Fibroblast of lung (primary cell): ENCODE measurements at regions not wholly inside any gene's neighbourhood (a gene's known extent, or its start where the extent isn't known, plus 50 kb on each side); places are given as distances from the start of the nearest gene placed in this dataset.

Experiments
- DNase-seq, 2 donors: peaks; one replicate each; pipeline versions ENCODE4 v3.0.0 to v3.0.0-alpha.2; 2010; ENCODE audit warnings: low read depth in 2 of 2
- H2AFZ ChIP-seq: 2 replicates; pipeline ENCODE4 v1.5.1; 2012; ENCODE audit warnings: low read length, control low read depth, inconsistent platforms
- H3K27ac ChIP-seq: 2 replicates; pipeline ENCODE4 v1.5.1; 2011; ENCODE audit warnings: low read length, control low read depth; ENCODE audit not compliant: insufficient read depth
- H3K27me3 ChIP-seq: 2 replicates; pipeline ENCODE4 v1.5.1; 2011; ENCODE audit warnings: mild to moderate bottlenecking, low read length; ENCODE audit not compliant: control insufficient read depth, insufficient read depth
- H3K36me3 ChIP-seq: 2 replicates; pipeline ENCODE4 v1.5.1; 2011; ENCODE audit warnings: low read length; ENCODE audit not compliant: control insufficient read depth, insufficient read depth
- H3K4me1 ChIP-seq: 2 replicates; pipeline ENCODE4 v1.5.1; 2011; ENCODE audit warnings: low read length; ENCODE audit not compliant: control insufficient read depth, insufficient read depth; ENCODE audit errors: extremely low read depth
- H3K4me2 ChIP-seq: 2 replicates; pipeline ENCODE4 v1.5.1; 2011; ENCODE audit warnings: low read length, control low read depth; ENCODE audit not compliant: insufficient read depth; ENCODE audit errors: extremely low read depth
- H3K4me3 ChIP-seq, 4 experiments: fragments of 200-600 bp in 1 of 4; sonication (generic) in 1 of 4; replicated peaks in 1 of 4; 2 replicates each; pipeline ENCODE4 v1.5.1; 2011 to 2016; ENCODE audit warnings: low read length in 4 of 4, low read depth in 3 of 4, mild to moderate bottlenecking in 3 of 4, control low read depth in 2 of 4, inconsistent platforms in 1 of 4, mixed read lengths in 1 of 4; ENCODE audit not compliant: insufficient read depth in 1 of 4; ENCODE audit errors: control extremely low read depth in 1 of 4
- H3K79me2 ChIP-seq: 2 replicates; pipeline ENCODE4 v1.5.1; 2012; ENCODE audit warnings: mild to moderate bottlenecking, low read length, inconsistent platforms; ENCODE audit not compliant: control insufficient read depth, insufficient read depth
- H3K9ac ChIP-seq: 2 replicates; pipeline ENCODE4 v1.5.1; 2011; ENCODE audit warnings: mild to moderate bottlenecking, low read length, control low read depth; ENCODE audit not compliant: insufficient read depth
- H3K9me3 ChIP-seq: 2 replicates; pipeline ENCODE4 v1.5.1; 2012; ENCODE audit warnings: low read depth, low read length; ENCODE audit not compliant: control insufficient read depth, insufficient read depth
- H4K20me1 ChIP-seq: 2 replicates; pipeline ENCODE4 v1.5.1; 2011; ENCODE audit warnings: low read length; ENCODE audit not compliant: control insufficient read depth, insufficient read depth; ENCODE audit errors: extremely low read depth
- EZH2 ChIP-seq: IDR thresholded peaks from 2 replicates; pipeline ENCODE4 v1.5.1; 2012; ENCODE audit warnings: low read length, control low read depth, mild to moderate bottlenecking; ENCODE audit errors: missing control alignments
- TF ChIP-seq, protein P1 (sequence below), 2 donors: IDR thresholded peaks in 1 of 2; conservative IDR thresholded peaks in 1 of 2; 1 replicate in 1 of 2; 2 replicates in 1 of 2; pipeline ENCODE4 v1.5.1; 2011 to 2012; ENCODE audit warnings: low read length in 2 of 2, control low read depth in 1 of 2, inconsistent platforms in 1 of 2, low read depth in 1 of 2, mild to moderate bottlenecking in 1 of 2

DNA sequence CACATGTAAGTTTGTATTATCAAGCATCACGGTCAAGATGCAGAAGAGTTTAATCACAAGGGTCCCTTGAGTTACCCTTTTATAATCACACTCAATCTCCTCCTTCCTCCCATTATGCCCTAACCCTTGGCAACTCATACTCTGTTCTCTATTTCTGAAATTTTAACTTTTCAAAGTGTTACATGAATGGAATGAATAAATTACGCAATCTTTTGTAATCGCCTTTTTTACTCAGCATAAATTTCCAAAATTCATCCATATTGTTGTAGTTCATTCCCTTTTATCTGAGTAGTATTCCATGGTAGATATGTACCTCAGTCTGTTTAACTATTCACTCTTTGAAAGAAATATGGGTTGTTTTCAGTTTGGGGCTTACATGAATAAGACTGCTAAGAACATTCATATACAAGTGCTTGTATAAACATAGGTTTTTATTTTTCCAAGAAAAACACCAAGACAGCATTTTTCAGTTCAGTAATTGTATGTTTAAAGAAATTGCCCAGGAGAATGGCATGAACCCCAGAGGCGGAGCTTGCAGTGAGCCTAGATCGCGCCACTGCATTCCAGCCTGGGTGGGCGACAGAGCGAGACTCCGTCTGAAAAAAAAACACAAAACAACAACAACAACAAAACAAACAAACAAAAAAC is 430.9 kb upstream of the KCNH7 start:
- Histone ChIP-seq H3K4me1 (no peaks in the 10 kb centered on the region), H3K27ac (no peak overlapping the region), H2AFZ (no peak overlapping the region), H3K4me2 (no peak overlapping the region), H3K36me3 (no peaks in the 10 kb centered on the region), H4K20me1 (no peaks in the 10 kb centered on the region), H3K9ac (no peak overlapping the region), H3K79me2 (no peaks in the 10 kb centered on the region), H3K4me3 (no peak overlapping the region), H3K27me3 (no peaks in the 10 kb centered on the region), H3K9me3 (no peaks in the 10 kb centered on the region)
- no peak for DNase-seq
- no peak for TF ChIP-seq EZH2
- TF ChIP-seq, protein P1, sequence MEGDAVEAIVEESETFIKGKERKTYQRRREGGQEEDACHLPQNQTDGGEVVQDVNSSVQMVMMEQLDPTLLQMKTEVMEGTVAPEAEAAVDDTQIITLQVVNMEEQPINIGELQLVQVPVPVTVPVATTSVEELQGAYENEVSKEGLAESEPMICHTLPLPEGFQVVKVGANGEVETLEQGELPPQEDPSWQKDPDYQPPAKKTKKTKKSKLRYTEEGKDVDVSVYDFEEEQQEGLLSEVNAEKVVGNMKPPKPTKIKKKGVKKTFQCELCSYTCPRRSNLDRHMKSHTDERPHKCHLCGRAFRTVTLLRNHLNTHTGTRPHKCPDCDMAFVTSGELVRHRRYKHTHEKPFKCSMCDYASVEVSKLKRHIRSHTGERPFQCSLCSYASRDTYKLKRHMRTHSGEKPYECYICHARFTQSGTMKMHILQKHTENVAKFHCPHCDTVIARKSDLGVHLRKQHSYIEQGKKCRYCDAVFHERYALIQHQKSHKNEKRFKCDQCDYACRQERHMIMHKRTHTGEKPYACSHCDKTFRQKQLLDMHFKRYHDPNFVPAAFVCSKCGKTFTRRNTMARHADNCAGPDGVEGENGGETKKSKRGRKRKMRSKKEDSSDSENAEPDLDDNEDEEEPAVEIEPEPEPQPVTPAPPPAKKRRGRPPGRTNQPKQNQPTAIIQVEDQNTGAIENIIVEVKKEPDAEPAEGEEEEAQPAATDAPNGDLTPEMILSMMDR (conservative IDR thresholded peaks at IDR 0.05 in 1 of 2, IDR thresholded peaks at IDR 0.05 in 1 of 2; ENCODE audit: low read depth in 1 of 2, low read length in 2 of 2), result no peak

GRCh38 chr2:163266772-163267171 is 428.2 kb upstream of the KCNH7 start:
- H4K20me1 ChIP-seq, result no peaks in the 10 kb centered on the region
- no peaks in the 10 kb centered on the region for H3K9me3 ChIP-seq
- no peak overlapping the region for H3K9ac ChIP-seq
- H3K27me3 ChIP-seq, result no peaks in the 10 kb centered on the region
- TF ChIP-seq, protein P1 (conservative IDR thresholded peaks at IDR 0.05 in 1 of 2, IDR thresholded peaks at IDR 0.05 in 1 of 2; ENCODE audit: low read depth in 1 of 2, low read length in 2 of 2), result no peak
- no peak for TF ChIP-seq EZH2
- DNase-seq, result peak; percentile 66 to 98
- no peaks in the 10 kb centered on the region for H3K36me3 ChIP-seq
- no peak overlapping the region for H3K4me2 ChIP-seq
- H3K27ac ChIP-seq, result no peak overlapping the region
- H3K79me2 ChIP-seq, result no peaks in the 10 kb centered on the region
- H3K4me1 ChIP-seq, result no peaks in the 10 kb centered on the region
- H3K4me3 ChIP-seq, result no peak overlapping the region
- H2AFZ ChIP-seq, result no peak overlapping the region

- Histone ChIP-seq H3K27me3 (no peaks in the 10 kb centered on the region), H3K4me3 (no peak overlapping the region), H2AFZ (no peak overlapping the region), H3K79me2 (no peaks in the 10 kb centered on the region), H3K27ac (no peak overlapping the region), H3K36me3 (no peaks in the 10 kb centered on the region), H3K9me3 (no peaks in the 10 kb centered on the region), H3K9ac (no peak overlapping the region), H4K20me1 (no peaks in the 10 kb centered on the region), H3K4me1 (no peaks in the 10 kb centered on the region), H3K4me2 (no peak overlapping the region)
- DNase-seq, result no peak
- TF ChIP-seq EZH2, result no peak
- TF ChIP-seq, protein P1 (conservative IDR thresholded peaks at IDR 0.05 in 1 of 2, IDR thresholded peaks at IDR 0.05 in 1 of 2; ENCODE audit: low read depth in 1 of 2, low read length in 2 of 2), result no peak
Measured at GRCh38 chr2:163265562-163265961, 427.0 kb upstream of the KCNH7 start.
